PC-3 (cell line): ENCODE measurements at regions not wholly inside any gene's neighbourhood (a gene's known extent, or its start where the extent isn't known, plus 50 kb on each side); places are given as distances from the start of the nearest gene placed in this dataset.

Source experiments
- ATAC-seq: fragments of 200-7000 bp; cut with Tn5 transposase; 2 replicates; pipeline ENCODE4 v1.9.1; 2020; ENCODE audit warnings: mild to moderate bottlenecking, moderate library complexity
- BruUV-seq: library from RNA; stranded (reverse); fragments of 400-500 nt; replicated peaks from 2 replicates; lab custom pipeline; 2021; lab: Mats Ljungman, UMichigan
- CTCF ChIA-PET: fragments of 300-600 bp; sonication (Branson Sonifier 250); formaldehyde crosslinking; loops from one replicate; lab custom pipeline; 2022; ENCODE audit warnings: antibody characterized with exemption; lab: Charles Lee
- POLR2A ChIA-PET: fragments of 300-600 bp; sonication (Branson Sonifier 250); formaldehyde crosslinking; loops from one replicate; lab custom pipeline; 2022; ENCODE audit warnings: antibody characterized with exemption; ENCODE audit not compliant: unreplicated experiment; lab: Charles Lee
- DNase-seq: peaks from one replicate; pipeline ENCODE4 v3.0.0-alpha.2; 2015
- H2AFZ ChIP-seq: fragments of 300-600 bp; sonication (generic); 2 replicates; pipeline ENCODE4 v1.6.0; 2016; ENCODE audit warnings: antibody characterized with exemption, low read length
- H3F3A ChIP-seq: fragments of 300-600 bp; sonication (generic); one replicate; pipeline ENCODE4 v1.6.0; 2017; ENCODE audit warnings: antibody characterized with exemption, low read length, control low read depth, mild to moderate bottlenecking; ENCODE audit not compliant: unreplicated experiment
- H3K27ac ChIP-seq: fragments of 300-600 bp; sonication (generic); 2 replicates; pipeline ENCODE4 v1.5.1; 2016; ENCODE audit warnings: mild to moderate bottlenecking, low read length
- H3K27me3 ChIP-seq: fragments of 300-600 bp; sonication (generic); 2 replicates; pipeline ENCODE4 v1.6.1; 2016; ENCODE audit warnings: low read length, mixed read lengths
- H3K36me3 ChIP-seq: fragments of 300-600 bp; sonication (generic); 2 replicates; pipeline ENCODE4 v1.6.1; 2016; ENCODE audit warnings: low read depth, mixed run types, low read length, mixed read lengths
- H3K4me1 ChIP-seq: fragments of 300-600 bp; sonication (generic); 2 replicates; pipeline ENCODE4 v1.5.1; 2016; ENCODE audit warnings: low read length; ENCODE audit not compliant: insufficient read depth
- H3K4me2 ChIP-seq: fragments of 300-600 bp; sonication (generic); 2 replicates; pipeline ENCODE4 v1.6.0; 2016; ENCODE audit warnings: low read length
- H3K4me3 ChIP-seq: fragments of 300-600 bp; sonication (generic); 2 replicates; pipeline ENCODE4 v1.5.1; 2016; ENCODE audit warnings: mild to moderate bottlenecking, low read length, mixed read lengths
- H3K79me2 ChIP-seq: fragments of 300-600 bp; sonication (generic); 2 replicates; pipeline ENCODE4 v1.6.1; 2017; ENCODE audit warnings: low read length, mixed read lengths
- H3K9ac ChIP-seq: fragments of 300-600 bp; sonication (generic); 2 replicates; pipeline ENCODE4 v1.6.0; 2016; ENCODE audit warnings: mild to moderate bottlenecking, low read length
- H3K9me2 ChIP-seq: fragments of 300-600 bp; sonication (generic); replicated peaks from 2 replicates; pipeline ENCODE4 v1.6.1; 2016; ENCODE audit warnings: mixed run types, low read length, mixed read lengths
- H3K9me3 ChIP-seq: fragments of 300-600 bp; sonication (generic); 2 replicates; pipeline ENCODE4 v1.6.1; 2016; ENCODE audit warnings: low read length, mixed read lengths
- H4K20me1 ChIP-seq: fragments of 300-600 bp; sonication (generic); 2 replicates; pipeline ENCODE4 v1.6.1; 2016; ENCODE audit warnings: low read length, mixed read lengths
- EZH2 ChIP-seq: fragments of 300-600 bp; sonication (generic); IDR thresholded peaks from one replicate; pipeline ENCODE4 v1.6.1; 2017; ENCODE audit warnings: antibody characterized with exemption, mild to moderate bottlenecking, low read length; ENCODE audit not compliant: unreplicated experiment
- EZH2phosphoT487 ChIP-seq: fragments of 300-600 bp; sonication (generic); IDR thresholded peaks from 2 replicates; pipeline ENCODE4 v1.6.1; 2018; ENCODE audit warnings: mild to moderate bottlenecking, antibody characterized with exemption, low read length, borderline replicate concordance
- intact Hi-C: fragments of 100-400 bp; cut with micrococcal nuclease; formaldehyde crosslinking; loops from 2 replicates; pipeline ENCODE4 v1.9.0; 2023
- TF ChIP-seq, protein P1 (sequence below): fragments of 300-600 bp; sonication (generic); conservative IDR thresholded peaks from 2 replicates; pipeline ENCODE4 v1.5.1; 2017; ENCODE audit warnings: antibody characterized with exemption, low read depth, mild to moderate bottlenecking, low read length

DNA sequence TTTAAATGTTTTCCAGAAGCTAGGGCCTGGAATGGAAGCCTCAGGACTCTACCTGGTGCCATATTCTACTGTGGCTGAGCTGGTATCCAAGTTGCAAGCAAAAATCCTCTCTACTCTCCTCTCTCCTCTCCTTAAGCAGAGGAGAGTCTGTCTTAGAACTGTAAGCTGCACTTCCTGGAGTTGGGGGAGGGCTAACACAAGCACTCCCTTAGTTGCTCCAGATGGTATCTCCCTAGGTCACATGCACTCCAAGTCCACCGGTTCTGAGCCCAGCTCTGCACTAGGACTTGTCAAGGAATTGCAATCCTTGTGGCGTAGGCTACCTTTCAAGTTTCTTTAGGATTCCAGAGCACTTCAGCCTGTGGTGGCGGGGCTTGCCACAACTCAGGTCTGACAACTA, 513.9 kb upstream of the RGMB start:
- ATAC-seq (no peak; the same call in 1 of the 2 replicates), DNase-seq (no peak)
- H3K79me2 ChIP-seq = no peaks in the 10 kb centered on the region
- no peak overlapping the region for H2AFZ ChIP-seq
- peaks cover 12% of the 10 kb centered on the region; the same call in 1 of the 2 replicates for H3K4me1 ChIP-seq
- TF ChIP-seq EZH2phosphoT487 (no peak), EZH2 (no peak)
- TF ChIP-seq, protein P1, sequence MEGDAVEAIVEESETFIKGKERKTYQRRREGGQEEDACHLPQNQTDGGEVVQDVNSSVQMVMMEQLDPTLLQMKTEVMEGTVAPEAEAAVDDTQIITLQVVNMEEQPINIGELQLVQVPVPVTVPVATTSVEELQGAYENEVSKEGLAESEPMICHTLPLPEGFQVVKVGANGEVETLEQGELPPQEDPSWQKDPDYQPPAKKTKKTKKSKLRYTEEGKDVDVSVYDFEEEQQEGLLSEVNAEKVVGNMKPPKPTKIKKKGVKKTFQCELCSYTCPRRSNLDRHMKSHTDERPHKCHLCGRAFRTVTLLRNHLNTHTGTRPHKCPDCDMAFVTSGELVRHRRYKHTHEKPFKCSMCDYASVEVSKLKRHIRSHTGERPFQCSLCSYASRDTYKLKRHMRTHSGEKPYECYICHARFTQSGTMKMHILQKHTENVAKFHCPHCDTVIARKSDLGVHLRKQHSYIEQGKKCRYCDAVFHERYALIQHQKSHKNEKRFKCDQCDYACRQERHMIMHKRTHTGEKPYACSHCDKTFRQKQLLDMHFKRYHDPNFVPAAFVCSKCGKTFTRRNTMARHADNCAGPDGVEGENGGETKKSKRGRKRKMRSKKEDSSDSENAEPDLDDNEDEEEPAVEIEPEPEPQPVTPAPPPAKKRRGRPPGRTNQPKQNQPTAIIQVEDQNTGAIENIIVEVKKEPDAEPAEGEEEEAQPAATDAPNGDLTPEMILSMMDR = no peak
- no peaks in the 10 kb centered on the region for H3F3A ChIP-seq
- H3K9me2 ChIP-seq = no peaks in the 10 kb centered on the region
- no TSS peak for BruUV-seq
- H3K27me3 ChIP-seq = no peaks in the 10 kb centered on the region
- ChIA-PET POLR2A (no interaction called here), CTCF (no interaction called here)
- H3K9ac ChIP-seq = no peak overlapping the region
- H3K36me3 ChIP-seq = no peaks in the 10 kb centered on the region
- no peak overlapping the region for H3K27ac ChIP-seq
- H3K4me3 ChIP-seq = no peak overlapping the region
- no peak overlapping the region for H3K4me2 ChIP-seq
- H3K9me3 ChIP-seq = no peaks in the 10 kb centered on the region
- no peaks in the 10 kb centered on the region for H4K20me1 ChIP-seq
- intact Hi-C loops = no loop called here

DNA sequence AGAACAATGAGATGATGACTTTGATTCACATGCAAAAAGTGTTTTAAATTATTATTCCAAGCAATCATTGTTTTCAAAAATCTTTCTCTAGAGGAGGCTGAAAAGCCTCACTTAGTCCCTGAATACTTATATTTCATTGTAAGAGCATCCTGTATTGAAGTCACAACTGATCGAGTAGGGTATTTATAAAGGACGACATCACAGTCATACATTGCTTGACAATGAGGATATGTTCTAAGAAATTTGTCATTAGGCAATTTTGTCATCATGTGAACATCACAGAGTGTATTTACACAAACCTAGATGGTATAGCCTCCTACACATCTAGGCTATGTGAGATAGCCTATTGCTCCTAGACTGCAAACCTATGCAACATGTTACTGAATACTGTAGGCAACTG, 510.4 kb upstream of the RGMB start:
- ATAC-seq = no peak
- ChIA-PET POLR2A (no interaction called here), CTCF (no interaction called here)
- intact Hi-C loops = no loop called here
- TF ChIP-seq, protein P1 = no peak
- TF ChIP-seq EZH2phosphoT487 (no peak), EZH2 (no peak)
- H3K79me2 ChIP-seq = no peaks in the 10 kb centered on the region
- H3F3A ChIP-seq = no peaks in the 10 kb centered on the region
- no peaks in the 10 kb centered on the region for H3K36me3 ChIP-seq
- no peak overlapping the region for H3K4me3 ChIP-seq
- no peak overlapping the region for H3K27ac ChIP-seq
- H3K9me3 ChIP-seq = no peaks in the 10 kb centered on the region
- no peak overlapping the region for H2AFZ ChIP-seq
- H3K4me1 ChIP-seq = peaks cover 12% of the 10 kb centered on the region; the same call in 1 of the 2 replicates
- no peaks in the 10 kb centered on the region for H4K20me1 ChIP-seq
- no peaks in the 10 kb centered on the region for H3K27me3 ChIP-seq
- BruUV-seq = no TSS peak
- H3K9ac ChIP-seq = no peak overlapping the region
- H3K4me2 ChIP-seq = no peak overlapping the region
- H3K9me2 ChIP-seq = no peaks in the 10 kb centered on the region
- DNase-seq = no peak

DNA sequence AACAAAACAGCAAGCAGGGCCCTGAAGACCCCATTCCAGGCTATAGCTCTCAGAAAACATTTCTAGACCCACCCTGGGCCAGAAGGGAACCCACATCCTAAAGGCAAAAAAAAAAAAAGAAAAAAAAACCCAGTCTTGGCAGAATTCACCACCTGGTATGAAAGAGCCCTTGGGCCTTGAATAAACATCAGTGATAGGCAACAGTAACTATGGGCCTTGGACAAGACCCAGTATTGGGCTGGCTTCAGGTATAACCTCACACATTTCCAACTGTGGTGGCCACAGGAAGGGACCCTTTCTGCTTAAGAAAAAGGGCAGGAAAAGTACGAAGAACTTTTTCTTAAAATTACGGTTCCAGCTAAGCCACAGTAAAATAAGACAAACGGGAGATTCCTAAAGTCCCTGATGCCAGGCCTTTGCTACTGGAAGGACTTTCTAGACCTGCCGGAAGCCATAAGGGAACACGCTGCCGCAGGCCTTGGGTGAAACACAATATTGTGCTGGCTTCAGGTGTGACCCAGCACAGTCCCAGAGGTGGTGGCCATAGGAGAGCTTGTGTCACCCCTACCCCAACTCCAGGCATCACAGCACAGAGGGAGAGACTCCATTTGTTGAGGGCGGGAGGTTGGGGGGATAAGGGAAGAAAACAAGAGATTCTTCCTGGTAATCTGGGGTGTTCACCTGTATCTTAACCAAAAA, 505.2 kb upstream of the RGMB start:
- Histone ChIP-seq H3K27me3 (no peaks in the 10 kb centered on the region), H3K4me3 (no peak overlapping the region), H3K9ac (no peak overlapping the region), H4K20me1 (no peaks in the 10 kb centered on the region), H3K4me1 (no peaks in the 10 kb centered on the region), H3K9me3 (no peaks in the 10 kb centered on the region), H3K9me2 (no peaks in the 10 kb centered on the region), H3K79me2 (no peaks in the 10 kb centered on the region), H3K4me2 (no peak overlapping the region), H3K27ac (no peak overlapping the region), H3F3A (no peaks in the 10 kb centered on the region), H2AFZ (no peak overlapping the region), H3K36me3 (no peaks in the 10 kb centered on the region)
- ATAC-seq (peak; percentile 22; the same call in 1 of the 2 replicates), DNase-seq (no peak)
- TF ChIP-seq, protein P1 = no peak
- TF ChIP-seq EZH2 (no peak), EZH2phosphoT487 (no peak)
- intact Hi-C loops = no loop called here
- POLR2A ChIA-PET = no interaction called here
- BruUV-seq = no TSS peak
- CTCF ChIA-PET = no interaction called here
